HG03103 (cell line): ENCODE measurements at regions not wholly inside any gene's neighbourhood (a gene's known extent, or its start where the extent isn't known, plus 50 kb on each side); places are given as distances from the start of the nearest gene placed in this dataset.
A peak's percentile ranks its signal among the peaks of the same experiment; 100 is the strongest.
"Not testable (repeated sequence)": the region's sequence is repeated elsewhere in the genome, so short reads cannot be mapped to it uniquely, and the experiment has no call there.

ENCODE experiments used
- ATAC-seq: cut with Tn5 transposase; IDR thresholded peaks from one replicate; pipeline ENCODE4 v1.9.1; 2021; ENCODE audit warnings: low read depth; ENCODE audit not compliant: unreplicated experiment

DNA sequence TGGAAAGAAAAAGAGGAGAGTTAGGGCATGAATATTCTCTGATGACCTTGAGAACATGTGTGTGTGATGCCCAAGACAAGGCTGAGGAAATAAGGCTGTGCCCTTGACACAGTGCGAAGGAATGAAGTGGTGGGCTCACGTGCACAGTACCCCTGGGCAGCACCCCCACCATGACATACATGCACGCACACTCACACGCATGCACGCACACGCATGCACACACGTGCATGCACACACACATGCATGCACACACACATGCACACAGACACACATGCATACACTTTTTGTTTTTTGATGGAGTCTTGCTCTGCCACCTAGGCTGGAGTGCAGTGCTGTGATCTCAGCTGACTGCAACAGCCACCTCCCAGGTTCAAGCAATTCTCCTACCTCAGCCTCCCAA is 118.1 kb downstream of the GATA3 start:
- no peak for ATAC-seq

GRCh38 chr10:8173243-8173865 is 118.9 kb downstream of the GATA3 start:
- ATAC-seq, result no peak

GRCh38 chr10:8173866-8174243 is 119.4 kb downstream of the GATA3 start:
- ATAC-seq, result no peak

GRCh38 chr10:8174762-8175161 is 120.3 kb downstream of the GATA3 start:
- no peak for ATAC-seq

- not testable (repeated sequence) for ATAC-seq
Observed at GRCh38 chr10:8177526-8177925, 123.0 kb downstream of the GATA3 start.

DNA sequence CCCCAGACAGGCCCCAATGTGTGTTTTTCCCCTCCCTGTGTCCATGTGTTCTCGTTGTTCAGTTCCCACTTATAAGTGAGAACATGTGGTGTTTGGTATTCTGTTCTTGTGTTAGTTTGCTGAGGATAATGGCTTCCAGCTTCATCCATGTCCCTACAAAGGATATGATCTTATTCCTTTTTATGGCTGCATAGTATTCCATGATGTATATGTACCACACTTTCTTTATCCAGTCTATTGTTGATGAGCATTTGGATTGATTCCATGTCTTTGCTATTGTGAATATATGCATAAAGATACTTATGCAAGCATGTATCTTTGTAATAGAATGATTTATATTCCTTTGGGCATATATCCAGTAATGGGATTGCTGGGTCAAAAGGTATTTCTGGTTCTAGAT is 125.3 kb downstream of the GATA3 start:
- not testable (repeated sequence) for ATAC-seq

DNA sequence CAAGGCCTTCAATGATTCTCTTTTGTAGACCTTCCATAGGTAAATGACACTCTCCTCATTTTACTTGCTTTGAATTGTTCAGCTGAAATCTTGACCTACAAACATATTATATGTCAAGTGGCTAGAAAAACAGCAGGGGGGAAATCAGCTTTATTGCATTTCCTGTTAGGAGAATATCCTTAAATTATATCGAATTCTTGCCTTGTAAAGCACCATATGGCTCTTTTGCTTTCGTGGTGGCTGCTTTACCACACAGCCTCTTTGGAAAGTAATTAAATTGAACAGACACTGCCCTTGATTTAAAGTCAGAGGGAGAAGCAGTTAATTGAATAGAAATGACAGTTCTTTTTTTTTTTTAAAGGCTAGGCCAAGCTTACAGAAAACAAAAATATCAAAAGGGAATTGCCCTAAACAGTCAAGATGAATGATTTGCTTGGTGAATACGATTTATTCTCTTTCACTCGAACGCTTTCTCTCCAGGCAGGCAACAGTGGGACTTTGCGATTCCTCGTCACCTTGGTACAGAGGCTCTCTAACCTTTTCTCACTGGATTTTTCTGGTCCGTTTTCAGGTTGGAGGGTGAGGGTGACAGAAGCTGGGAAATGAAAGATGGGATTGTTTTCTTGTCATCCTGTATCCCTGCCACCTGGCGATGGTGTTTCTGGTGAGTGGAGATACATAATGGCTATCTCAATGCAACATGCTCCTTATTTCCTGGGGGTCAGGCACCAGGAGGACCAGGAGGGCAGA is 126.0 kb downstream of the GATA3 start:
- no peak for ATAC-seq

- ATAC-seq, result no peak
Observed at GRCh38 chr10:8181496-8182157, 127.1 kb downstream of the GATA3 start.

DNA sequence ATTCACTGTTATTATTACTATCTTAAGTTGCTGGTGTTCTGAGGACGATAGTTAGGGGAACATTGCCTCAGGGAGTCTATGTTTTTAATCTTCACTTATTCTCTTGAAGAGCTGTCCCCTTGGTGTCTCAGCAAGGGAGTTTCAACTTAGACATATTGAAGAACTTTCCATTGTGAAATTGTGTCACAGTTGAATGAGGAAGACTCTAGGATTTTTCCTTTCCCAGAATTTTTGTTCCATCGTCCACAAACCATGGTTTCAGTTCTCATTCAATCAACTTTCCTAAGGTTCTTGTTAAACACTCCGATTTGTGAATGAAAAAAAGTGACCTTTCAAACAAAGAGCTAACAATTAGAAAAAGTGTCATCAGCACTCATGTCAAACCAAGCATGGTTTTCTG is 128.3 kb downstream of the GATA3 start:
- ATAC-seq, result no peak

DNA sequence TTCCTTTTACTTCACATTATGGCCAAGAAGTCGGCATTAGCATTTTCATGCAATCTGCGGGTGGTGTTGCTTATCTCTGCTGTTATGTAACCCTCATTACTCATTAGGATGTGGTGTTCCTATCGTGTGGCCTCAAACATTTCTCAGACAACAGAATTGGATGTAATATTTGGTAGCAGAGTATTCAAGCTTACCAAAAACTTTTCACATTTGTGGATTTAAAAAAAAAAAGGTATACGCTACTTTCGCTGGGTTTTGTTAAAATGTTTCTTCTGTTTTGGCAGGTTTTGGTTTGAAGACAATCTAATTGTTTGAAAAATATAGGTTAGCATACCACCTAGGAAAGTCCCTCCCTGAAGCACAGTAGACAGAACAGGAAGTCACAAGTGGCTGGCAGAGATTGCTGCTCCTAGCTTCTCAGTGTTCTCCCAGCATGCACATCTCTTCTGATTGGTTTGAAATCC is 128.8 kb downstream of the GATA3 start:
- peak; percentile 69 for ATAC-seq

DNA sequence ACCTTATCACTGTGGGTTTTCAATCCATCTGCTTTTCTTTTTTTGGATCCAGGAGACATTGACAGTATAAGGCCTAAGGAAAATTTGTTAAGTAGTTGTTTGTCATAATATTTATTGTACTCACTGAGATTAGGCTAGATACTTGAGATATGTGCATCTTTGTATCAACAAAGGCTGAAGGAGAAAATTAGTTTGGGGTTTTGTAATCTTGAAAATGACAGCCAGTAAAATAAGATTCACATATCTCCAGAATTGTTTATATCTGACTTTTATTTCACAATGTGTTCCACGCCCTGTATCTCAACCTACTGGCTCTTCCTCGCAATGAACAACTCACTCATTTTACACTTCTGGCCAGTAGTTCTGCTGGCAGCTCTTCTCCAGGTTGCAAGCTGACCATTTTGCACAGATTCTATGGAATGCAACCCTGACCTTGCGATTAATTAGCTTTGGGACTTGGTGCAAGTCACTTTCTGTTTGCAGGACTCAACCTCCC is 132.7 kb downstream of the GATA3 start:
- ATAC-seq, result no peak

- ATAC-seq, result no peak
Observed at GRCh38 chr10:8189458-8189857, 135.0 kb downstream of the GATA3 start.

- no peak for ATAC-seq
Observed at GRCh38 chr10:8192301-8192700, 137.8 kb downstream of the GATA3 start.

DNA sequence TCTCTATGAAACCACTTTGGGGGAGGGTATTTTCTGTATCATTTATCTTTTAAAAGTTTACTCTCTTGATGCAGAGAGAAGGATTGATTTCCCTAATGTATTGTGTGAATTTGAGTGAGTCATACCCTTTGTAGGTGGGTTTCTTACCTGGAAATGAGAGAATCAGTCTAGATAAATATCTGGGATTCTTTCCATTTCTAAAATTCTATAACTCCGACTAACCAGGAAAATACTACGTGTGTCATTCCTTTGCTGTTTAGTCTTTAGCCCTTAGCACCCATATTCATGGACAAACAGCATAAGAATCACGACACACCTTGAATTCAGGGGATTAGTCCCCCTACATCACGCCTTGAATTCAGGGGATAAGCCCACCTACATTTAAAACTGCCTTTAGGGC is 139.1 kb downstream of the GATA3 start:
- ATAC-seq, result no peak

GRCh38 chr10:8194050-8194449 is 139.6 kb downstream of the GATA3 start:
- no peak for ATAC-seq

DNA sequence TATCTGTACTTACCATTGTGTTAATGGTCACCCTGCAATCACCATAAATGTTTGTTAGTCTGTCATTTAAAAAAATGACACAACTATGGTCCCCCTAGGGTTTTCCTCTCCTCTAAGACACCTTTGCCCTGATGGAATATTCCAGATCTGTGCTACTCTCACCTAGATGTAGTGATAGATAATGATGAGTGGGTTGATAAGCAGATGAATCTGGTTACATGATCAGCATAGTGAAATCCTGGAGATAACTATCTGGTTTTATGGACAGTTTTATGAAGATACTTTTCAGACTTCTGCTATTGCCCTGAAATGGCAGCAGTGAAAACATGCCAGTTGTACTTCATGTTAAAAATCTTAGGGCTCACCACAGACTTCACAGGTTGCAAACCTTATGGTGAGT is 152.4 kb downstream of the GATA3 start:
- no peak for ATAC-seq

DNA sequence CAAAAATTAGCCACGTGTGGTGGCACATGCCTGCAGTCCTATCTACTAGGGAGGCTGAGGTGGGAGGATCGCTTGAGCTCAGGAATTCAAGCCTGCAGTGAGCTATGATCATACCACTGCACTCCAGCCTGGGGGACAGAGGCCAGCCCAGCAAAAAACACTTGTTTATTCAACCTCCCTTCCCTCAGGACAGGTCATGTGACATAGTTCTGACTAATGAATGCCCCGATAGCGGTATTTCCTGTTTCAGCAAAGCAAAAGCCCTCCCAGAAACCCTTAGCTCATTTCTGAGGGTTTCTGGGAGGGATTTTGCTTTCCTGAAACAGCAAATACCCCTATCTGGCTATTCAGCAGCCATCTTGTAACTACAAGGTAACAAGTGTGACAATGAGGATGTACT is 157.1 kb downstream of the GATA3 start:
- no peak for ATAC-seq

- no peak for ATAC-seq
Observed at GRCh38 chr10:8213735-8214134, 159.2 kb downstream of the GATA3 start.

DNA sequence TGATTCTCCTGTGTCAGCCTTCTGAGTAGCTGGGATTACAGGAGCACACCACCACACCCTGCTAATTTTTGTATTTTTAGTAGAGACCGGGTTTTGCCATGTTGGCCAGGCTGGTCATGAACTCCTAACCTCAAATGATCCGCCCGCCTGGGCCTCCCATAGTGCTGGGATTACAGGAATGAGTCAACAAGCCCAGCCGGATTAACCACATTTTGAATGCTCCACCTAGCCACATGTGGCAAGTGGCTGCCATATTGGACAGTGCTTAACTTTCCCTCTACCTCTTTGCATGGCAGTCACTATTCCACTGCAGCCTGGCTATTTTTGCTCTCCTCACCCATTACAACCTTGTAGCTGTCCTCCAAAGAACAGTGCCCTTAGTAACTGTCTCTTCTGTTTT is 160.1 kb downstream of the GATA3 start:
- ATAC-seq, result no peak

DNA sequence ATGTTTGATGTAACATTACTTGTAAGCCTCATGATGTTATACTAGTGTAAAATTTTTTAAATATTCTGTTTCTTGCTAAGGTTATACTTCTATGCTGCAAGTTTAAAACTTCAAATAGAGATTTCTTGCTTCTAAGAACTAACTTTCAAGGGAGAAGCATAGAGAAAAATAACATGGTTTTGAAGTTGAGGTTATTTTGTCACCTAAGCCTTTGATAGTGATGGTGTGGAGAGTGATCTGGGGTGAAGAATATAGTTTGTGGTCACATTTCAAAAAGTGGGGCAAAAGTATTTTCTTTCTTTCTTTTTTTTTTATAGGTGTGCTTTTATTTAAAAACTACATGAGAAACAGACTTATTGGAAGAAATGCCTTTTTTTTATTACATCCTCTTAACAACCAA is 162.4 kb downstream of the GATA3 start:
- no peak for ATAC-seq

GRCh38 chr10:8221451-8221850 is 167.0 kb downstream of the GATA3 start:
- no peak for ATAC-seq

GRCh38 chr10:8224591-8224990 is 170.1 kb downstream of the GATA3 start:
- no peak for ATAC-seq
